ENCODE measurements at regions not wholly inside any gene's neighbourhood (a gene's known extent, or its start where the extent isn't known, plus 50 kb on each side); places are given as distances from the start of the nearest gene placed in this dataset.

DNA sequence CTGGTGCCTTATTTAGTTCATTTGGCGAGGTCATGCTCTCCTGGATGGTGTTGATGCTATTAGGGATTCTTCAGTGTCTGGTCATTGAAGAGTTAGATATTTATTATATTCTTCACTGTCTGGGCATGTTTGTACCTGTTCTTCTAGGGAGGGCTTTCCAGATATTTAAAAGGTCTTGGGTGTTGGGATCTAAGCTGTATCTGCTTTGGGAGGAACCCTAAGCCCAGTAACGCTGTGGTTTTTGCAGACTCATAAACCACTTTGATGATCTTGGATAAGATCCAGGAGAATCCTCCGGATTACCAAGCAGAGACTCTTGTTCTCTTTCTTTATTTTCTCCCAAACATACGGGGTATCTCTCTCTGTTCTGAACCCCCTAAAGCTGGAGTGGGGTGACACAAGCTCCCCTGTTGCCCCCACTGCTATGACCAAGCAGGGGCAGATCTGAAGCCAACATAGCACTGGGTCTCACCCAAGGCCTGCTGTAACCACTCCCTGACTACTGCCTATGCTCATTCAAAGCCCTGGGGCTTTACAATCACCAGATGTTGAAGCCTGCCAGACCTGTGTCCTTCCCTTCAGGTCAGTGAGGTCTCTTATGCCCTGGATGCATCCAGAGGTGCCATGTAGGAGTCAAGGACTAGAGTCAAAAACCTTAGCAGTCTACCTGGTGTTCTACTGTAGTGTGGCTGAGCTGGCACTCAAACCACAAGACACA is 187.6 kb downstream of the GUCY2F start:
- TF ChIP-seq CTCF (IDR thresholded peaks at IDR 0.05; ENCODE audit: borderline replicate concordance, extremely low read depth, low read length, poor library complexity, severe bottlenecking) (no peak), EZH2 (IDR thresholded peaks at IDR 0.05; ENCODE audit: borderline replicate concordance, low read depth, low read length, severe bottlenecking) (no peak)
